Gastroesophageal sphincter (tissue), 3 donors: ENCODE measurements at regions not wholly inside any gene's neighbourhood (a gene's known extent, or its start where the extent isn't known, plus 50 kb on each side); places are given as distances from the start of the nearest gene placed in this dataset.

Experiments
- POLR2A ChIP-seq, 2 donors: fragments of 450-650 bp; IDR thresholded peaks; one replicate each; pipeline ENCODE4 v1.6.1; 2017; ENCODE audit warnings: antibody characterized with exemption in 2 of 2, mild to moderate bottlenecking in 2 of 2, moderate library complexity in 1 of 2
- TF ChIP-seq, protein P1 (sequence below), 4 experiments: fragments of 200-600 bp in 2 of 4; fragments of 450-650 bp in 2 of 4; sonication (generic) in 1 of 4; IDR thresholded peaks; one replicate each; pipeline ENCODE4 v1.5.1; 2017 to 2019; ENCODE audit warnings: antibody characterized with exemption in 4 of 4, mild to moderate bottlenecking in 2 of 4, moderate library complexity in 2 of 4

DNA sequence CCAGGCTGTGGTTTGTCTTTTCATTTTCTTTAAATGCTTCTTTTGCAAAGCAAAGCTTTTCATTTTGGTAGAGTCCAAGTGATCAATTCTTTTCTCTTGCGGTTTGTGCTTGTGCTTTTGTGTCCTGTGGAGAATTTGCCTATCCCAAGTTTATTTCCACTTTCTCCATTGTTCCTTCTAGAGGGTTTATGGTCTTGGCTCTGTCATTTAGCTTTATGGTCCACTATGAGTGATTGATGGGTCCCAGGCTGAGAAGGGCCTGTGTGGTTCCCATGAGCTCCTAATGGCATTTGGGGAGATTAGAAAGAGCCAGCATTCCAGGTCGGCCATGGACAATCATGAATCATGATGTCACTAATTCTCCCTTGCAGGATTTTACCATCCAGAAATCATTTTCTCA is 86.5 kb downstream of the CPZ start:
- TF ChIP-seq, protein P1, sequence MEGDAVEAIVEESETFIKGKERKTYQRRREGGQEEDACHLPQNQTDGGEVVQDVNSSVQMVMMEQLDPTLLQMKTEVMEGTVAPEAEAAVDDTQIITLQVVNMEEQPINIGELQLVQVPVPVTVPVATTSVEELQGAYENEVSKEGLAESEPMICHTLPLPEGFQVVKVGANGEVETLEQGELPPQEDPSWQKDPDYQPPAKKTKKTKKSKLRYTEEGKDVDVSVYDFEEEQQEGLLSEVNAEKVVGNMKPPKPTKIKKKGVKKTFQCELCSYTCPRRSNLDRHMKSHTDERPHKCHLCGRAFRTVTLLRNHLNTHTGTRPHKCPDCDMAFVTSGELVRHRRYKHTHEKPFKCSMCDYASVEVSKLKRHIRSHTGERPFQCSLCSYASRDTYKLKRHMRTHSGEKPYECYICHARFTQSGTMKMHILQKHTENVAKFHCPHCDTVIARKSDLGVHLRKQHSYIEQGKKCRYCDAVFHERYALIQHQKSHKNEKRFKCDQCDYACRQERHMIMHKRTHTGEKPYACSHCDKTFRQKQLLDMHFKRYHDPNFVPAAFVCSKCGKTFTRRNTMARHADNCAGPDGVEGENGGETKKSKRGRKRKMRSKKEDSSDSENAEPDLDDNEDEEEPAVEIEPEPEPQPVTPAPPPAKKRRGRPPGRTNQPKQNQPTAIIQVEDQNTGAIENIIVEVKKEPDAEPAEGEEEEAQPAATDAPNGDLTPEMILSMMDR (IDR thresholded peaks at IDR 0.05) = no peak
- TF ChIP-seq POLR2A (IDR thresholded peaks at IDR 0.05) = no peak
